ENCODE measurements at regions not wholly inside any gene's neighbourhood (a gene's known extent, or its start where the extent isn't known, plus 50 kb on each side); places are given as distances from the start of the nearest gene placed in this dataset.

DNA sequence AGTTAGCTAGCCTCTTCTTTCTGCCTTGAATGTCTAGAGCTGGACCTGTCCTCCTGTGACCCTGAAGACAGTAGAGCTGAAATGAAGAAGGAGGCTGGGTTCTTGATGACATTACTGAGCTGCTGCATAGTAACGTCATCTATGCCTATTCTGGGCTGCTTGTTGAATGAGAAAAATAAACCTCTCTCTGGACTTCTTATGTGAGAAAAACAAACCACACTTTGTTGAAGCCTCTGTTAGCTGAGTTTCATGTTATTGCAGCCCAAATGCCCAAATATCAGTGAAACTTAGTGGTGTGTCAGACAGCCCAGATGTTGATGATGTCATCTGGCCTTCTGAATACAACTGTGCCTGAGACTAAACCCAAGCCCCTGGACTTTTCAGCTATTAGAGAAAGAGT is 67.0 kb upstream of the MAX start:
- TF ChIP-seq, protein P1, sequence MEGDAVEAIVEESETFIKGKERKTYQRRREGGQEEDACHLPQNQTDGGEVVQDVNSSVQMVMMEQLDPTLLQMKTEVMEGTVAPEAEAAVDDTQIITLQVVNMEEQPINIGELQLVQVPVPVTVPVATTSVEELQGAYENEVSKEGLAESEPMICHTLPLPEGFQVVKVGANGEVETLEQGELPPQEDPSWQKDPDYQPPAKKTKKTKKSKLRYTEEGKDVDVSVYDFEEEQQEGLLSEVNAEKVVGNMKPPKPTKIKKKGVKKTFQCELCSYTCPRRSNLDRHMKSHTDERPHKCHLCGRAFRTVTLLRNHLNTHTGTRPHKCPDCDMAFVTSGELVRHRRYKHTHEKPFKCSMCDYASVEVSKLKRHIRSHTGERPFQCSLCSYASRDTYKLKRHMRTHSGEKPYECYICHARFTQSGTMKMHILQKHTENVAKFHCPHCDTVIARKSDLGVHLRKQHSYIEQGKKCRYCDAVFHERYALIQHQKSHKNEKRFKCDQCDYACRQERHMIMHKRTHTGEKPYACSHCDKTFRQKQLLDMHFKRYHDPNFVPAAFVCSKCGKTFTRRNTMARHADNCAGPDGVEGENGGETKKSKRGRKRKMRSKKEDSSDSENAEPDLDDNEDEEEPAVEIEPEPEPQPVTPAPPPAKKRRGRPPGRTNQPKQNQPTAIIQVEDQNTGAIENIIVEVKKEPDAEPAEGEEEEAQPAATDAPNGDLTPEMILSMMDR (conservative IDR thresholded peaks at IDR 0.05) = no peak
- TF ChIP-seq ZFX (IDR thresholded peaks at IDR 0.05) = no peak

Measured in C4-2B (cell line).